Esophagus (tissue), 2 donors: ENCODE measurements at regions not wholly inside any gene's neighbourhood (a gene's known extent, or its start where the extent isn't known, plus 50 kb on each side); places are given as distances from the start of the nearest gene placed in this dataset.

Experiments used
- H3K27ac ChIP-seq, 2 donors: one replicate each; pipeline ENCODE4 v1.5.1; 2013; ENCODE audit warnings: low read depth in 2 of 2, mild to moderate bottlenecking in 2 of 2, inconsistent platforms in 1 of 2, low read length in 1 of 2, moderate library complexity in 1 of 2
- H3K27me3 ChIP-seq, 2 donors: one replicate each; pipeline ENCODE4 v1.6.1; 2013; ENCODE audit warnings: low read length in 2 of 2, control low read depth in 1 of 2, mild to moderate bottlenecking in 1 of 2; ENCODE audit not compliant: insufficient read depth in 2 of 2, control insufficient read depth in 1 of 2
- H3K36me3 ChIP-seq, 2 donors: one replicate each; pipeline ENCODE4 v1.6.1; 2013; ENCODE audit warnings: low read length in 1 of 2; ENCODE audit not compliant: control insufficient read depth in 2 of 2, insufficient read depth in 2 of 2
- H3K4me1 ChIP-seq, 2 donors: one replicate each; pipeline ENCODE4 v1.6.1; 2013; ENCODE audit warnings: low read length in 1 of 2; ENCODE audit not compliant: control insufficient read depth in 2 of 2, insufficient read depth in 2 of 2
- H3K4me3 ChIP-seq, 2 donors: one replicate each; pipeline ENCODE4 v1.5.1; 2013; ENCODE audit warnings: low read length in 2 of 2, mild to moderate bottlenecking in 2 of 2, low read depth in 1 of 2, moderate library complexity in 1 of 2
- H3K9me3 ChIP-seq, 2 donors: one replicate each; pipeline ENCODE4 v1.6.1; 2013; ENCODE audit warnings: mild to moderate bottlenecking in 2 of 2, low read depth in 1 of 2, low read length in 1 of 2, moderate library complexity in 1 of 2; ENCODE audit not compliant: control insufficient read depth in 2 of 2, insufficient read depth in 1 of 2
- WGBS, 2 donors: extraction: QIAGEN DNeasy Blood & Tissue Kit; methylation state at CpG; one replicate each; pipeline ENCODE4 v1.1.7; 2013; 5-methylcytosine and 5-hydroxymethylcytosine counted together
- donor health status: healthy with polysubstance abuse.
- donor health status: Bipolar disorder and iron deficiency.

DNA sequence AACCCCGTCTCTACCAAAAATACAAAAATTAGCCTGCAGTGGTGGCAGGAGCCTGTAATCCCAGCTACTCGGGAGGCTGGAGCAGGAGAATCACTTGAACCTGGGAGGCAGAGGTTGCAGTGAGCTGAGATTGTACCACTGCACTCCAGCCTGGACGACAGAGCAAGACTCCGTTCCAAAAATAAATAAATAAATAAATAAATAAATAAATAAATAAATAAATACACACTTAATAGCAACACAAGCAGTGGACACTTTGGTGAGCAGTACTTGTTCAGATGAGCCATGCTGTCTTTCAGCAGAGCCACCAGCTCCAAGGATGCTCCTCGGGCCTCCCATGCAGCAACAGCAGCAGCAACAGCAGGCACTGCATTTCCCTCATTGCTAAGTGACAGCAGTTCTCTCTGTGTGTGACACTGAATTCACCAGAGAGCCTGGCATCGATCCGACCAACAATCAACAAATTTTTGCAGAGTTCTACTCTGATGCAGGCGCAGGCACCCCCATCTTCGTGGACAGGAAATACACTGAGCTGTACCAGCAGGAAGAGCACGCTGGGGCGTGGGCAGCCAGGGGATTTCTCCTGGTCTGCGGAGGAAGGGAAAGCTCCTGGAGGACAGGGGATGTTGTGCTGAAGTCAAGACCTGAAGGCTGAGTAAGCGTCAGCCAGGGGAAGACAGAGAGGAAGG lies 54.0 kb upstream of the SNX9 start:
- no peak overlapping the region for H3K4me3 ChIP-seq
- H3K9me3 ChIP-seq, result no peaks in the 10 kb centered on the region
- no peaks in the 10 kb centered on the region for H3K4me1 ChIP-seq
- 80 to 86% methylated on average over 13 of the region's 13 CpGs for WGBS, 2 donors
- H3K27ac ChIP-seq, result no peak overlapping the region
- H3K36me3 ChIP-seq, result no peaks in the 10 kb centered on the region
- no peaks in the 10 kb centered on the region for H3K27me3 ChIP-seq

GRCh38 chr6:157769776-157770426 lies 53.1 kb upstream of the SNX9 start:
- Histone ChIP-seq H3K9me3 (no peaks in the 10 kb centered on the region), H3K27ac (no peak overlapping the region), H3K27me3 (no peaks in the 10 kb centered on the region), H3K4me1 (no peaks in the 10 kb centered on the region), H3K36me3 (no peaks in the 10 kb centered on the region), H3K4me3 (no peak overlapping the region)
- 82 to 84% methylated on average over 10 of the region's 10 CpGs for WGBS, 2 donors

DNA sequence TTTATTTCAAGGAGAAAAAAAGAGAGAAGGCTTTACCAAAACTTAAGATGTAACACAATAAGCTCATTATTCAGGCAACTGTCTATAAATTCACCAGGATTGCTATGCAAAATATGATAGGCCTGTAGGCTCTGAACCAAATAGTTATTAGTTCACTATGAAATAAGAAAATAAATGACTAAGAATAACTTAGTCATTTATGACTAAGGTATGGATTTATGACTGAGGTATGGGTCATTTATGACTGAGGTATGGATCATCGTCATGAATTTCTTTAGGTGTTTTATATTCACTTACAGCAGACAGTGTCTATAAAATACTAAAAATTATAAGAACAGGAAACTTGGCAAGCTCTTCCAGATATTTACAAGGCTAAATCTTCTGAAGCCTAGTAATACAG lies 52.1 kb upstream of the SNX9 start:
- H3K27me3 ChIP-seq, result no peaks in the 10 kb centered on the region
- no peaks in the 10 kb centered on the region for H3K9me3 ChIP-seq
- H3K27ac ChIP-seq, result no peak overlapping the region
- WGBS, 2 donors, result 36 to 58% methylated on average over 1 of the region's 1 CpG
- H3K4me3 ChIP-seq, result no peak overlapping the region
- H3K4me1 ChIP-seq, result no peaks in the 10 kb centered on the region
- no peaks in the 10 kb centered on the region for H3K36me3 ChIP-seq

DNA sequence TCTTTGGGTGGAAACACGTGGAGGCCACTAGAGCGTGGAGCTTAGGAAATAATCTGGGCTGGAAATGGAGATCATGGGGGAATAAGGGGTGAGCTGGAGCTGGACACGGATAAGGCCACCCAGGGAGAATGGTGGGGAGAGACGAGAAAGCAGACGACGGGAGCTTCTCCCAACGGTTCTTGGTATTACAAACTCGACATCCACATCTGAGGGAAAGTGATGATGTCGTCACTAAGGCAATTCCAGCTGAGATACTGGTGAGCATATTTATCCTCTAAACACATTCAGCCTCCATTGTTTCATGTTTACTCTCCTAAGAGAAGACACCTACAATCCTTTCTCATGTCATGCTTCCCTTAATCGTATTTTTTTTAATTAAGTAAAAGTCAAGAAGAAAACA lies 50.2 kb upstream of the SNX9 start:
- Histone ChIP-seq H3K27ac (no peak overlapping the region), H3K4me3 (no peak overlapping the region), H3K4me1 (no peaks in the 10 kb centered on the region), H3K9me3 (no peaks in the 10 kb centered on the region), H3K36me3 (no peaks in the 10 kb centered on the region), H3K27me3 (no peaks in the 10 kb centered on the region)
- 89 to 94% methylated on average over 10 of the region's 10 CpGs for WGBS, 2 donors
